COR-L47 (cell line): ENCODE measurements at regions not wholly inside any gene's neighbourhood (a gene's known extent, or its start where the extent isn't known, plus 50 kb on each side); places are given as distances from the start of the nearest gene placed in this dataset.

ENCODE experiments used
- DNase-seq: peaks from one replicate; lab custom pipeline; 2025; lab: John Stamatoyannopoulos, UW

DNA sequence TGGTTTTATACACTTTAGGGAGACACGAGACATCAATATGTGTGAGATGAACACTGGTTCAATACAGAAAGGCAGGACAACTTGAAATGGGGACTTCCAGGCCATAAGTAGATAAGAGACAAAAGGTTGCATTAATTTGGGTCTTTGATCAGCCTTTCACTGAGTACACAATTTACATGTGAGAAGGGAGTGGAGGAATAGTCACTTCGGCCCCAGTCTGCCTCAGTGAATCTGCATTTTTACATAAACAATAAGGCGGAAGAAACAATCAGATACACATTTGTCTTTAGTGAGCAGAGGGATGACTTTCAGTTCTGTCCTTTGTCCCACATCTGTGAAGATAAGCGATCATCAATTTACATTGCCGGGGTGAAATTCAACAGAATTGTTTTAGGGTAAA is 104.3 kb upstream of the ARL4C start:
- no peak for DNase-seq

- no peak for DNase-seq
Measured at GRCh38 chr2:234597576-234597861, 100.6 kb upstream of the ARL4C start.

GRCh38 chr2:234596696-234597575 is 100.1 kb upstream of the ARL4C start:
- DNase-seq = no peak

- no peak for DNase-seq
Measured at GRCh38 chr2:234595829-234596228, 98.9 kb upstream of the ARL4C start.

DNA sequence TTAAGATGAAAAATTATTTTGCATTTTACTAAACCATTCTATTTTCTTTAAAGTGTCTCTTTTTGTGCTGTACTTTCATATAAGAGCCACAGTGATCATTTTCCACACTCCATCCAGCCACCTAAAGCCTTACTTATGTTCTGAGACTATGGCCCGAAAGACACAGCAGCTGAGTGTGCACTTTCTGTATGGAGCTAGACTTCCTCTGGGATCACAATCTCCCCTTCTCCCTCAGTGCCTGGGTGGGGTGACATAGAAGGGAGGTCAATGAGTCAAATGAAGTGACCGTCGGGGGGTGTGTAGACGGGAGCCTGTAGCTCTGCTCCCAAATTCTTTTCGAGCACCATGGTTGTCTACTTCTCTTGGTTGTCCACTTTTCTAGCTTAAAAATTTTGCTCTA is 97.8 kb upstream of the ARL4C start:
- no peak for DNase-seq

DNA sequence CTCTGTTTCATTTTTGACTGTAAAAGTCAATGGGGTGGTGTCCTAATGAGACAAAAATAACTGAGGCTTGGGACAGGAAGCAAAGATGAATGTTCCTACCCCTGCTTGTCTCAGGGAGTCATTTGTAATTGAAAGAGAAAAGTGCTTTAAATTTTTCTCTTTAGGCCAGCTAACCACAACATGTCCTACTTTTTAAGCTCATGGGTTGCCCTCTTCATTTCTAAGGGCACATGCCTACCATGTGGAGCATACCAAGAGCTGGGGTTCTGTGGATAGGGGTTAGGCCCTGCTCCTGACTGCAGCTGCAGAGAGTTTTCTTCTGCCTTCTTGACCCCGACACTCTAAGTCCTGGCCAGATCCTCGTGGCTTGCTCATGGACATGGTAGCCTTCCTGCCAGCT is 96.8 kb upstream of the ARL4C start:
- DNase-seq = no peak

GRCh38 chr2:234592541-234592940 is 95.7 kb upstream of the ARL4C start:
- no peak for DNase-seq

DNA sequence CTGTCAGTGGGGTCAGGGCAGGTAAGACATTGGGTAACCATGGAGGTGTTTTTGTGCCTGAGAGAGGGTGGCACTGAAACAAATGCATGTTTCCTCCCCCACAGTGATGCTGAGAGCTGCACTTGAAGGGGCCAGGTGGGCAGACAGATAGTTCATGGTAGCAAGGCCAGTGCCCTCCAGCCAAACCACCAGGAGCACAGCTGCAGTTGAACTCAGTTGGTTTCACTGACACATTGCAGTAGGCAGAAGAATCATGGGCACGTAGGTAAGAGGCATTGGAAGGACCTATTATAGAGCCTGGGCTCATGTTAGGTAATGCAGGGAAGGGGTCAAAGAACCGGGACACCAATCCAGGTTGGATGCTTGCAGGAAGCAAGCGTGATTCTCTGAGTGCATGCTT is 93.2 kb upstream of the ARL4C start:
- DNase-seq = no peak

DNA sequence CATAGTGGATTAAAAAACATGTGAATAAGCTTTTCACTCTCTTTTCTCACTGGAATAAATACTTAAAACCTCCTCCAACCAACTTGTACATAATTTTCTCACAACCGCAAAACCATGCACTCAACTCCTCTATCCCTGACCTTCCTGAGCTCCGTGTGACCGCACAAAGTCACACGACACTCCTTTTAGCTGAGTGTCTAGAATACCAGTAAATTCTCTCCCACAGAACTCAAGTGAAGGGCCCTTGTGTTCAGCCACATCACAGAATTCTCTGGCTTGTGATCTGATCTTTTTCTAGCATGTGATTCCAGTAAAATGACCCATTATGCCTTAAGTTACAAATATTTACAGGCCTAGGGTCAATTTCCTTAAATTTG is 91.2 kb upstream of the ARL4C start:
- no peak for DNase-seq

DNA sequence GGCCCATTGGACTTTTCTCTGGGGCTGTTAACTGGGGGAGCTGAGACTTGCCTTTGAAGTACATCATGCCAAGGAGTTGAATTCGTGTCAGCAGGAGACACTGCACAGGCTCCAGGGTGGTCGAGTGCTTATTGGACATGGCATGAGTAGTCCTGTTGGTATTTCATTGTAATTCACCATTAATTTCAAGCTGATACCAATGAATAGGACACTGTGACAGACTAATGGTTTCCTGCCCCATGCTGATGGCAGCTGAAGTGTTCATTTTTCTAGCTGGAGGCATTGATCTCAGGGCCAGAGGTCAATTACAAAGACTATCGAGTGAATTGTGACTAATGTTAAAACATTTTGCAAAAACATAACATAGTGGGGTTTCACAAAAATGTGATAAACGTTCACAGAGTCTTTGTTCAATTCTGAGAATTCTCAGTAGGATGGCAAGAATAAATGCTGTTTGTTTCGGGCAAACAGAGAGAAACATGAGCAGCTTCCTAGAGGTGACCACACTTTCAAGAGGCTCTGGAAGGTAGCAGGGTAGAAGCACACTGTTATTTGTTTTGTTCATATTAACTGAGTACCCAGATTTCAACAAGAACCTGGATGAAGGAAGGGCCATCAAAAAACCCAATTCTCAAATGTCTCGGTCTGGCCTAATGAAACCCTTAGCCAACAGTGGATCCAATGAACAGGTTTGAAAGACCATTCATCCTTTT is 90.6 kb upstream of the ARL4C start:
- DNase-seq = no peak

DNA sequence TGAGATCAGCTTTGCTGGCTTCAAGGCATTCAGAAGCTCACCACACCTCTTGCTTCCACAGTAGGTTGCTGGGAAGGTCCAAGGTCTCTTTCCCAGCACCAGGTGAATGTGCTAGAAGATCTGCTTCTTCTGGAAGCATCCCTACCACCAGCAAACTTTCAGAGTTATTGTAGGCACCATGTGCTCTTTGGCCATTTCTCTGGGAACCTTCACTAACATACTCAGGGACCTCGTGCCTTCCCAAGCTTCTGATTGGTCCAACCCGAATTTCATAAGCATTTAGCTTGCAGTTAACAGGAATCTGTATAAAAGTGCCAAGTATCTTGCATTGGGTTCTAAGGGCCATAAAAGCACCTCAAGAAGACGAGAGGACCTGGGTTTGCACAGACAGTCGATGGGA is 86.5 kb upstream of the ARL4C start:
- no peak for DNase-seq

GRCh38 chr2:234580686-234581085 is 83.8 kb upstream of the ARL4C start:
- no peak for DNase-seq

DNA sequence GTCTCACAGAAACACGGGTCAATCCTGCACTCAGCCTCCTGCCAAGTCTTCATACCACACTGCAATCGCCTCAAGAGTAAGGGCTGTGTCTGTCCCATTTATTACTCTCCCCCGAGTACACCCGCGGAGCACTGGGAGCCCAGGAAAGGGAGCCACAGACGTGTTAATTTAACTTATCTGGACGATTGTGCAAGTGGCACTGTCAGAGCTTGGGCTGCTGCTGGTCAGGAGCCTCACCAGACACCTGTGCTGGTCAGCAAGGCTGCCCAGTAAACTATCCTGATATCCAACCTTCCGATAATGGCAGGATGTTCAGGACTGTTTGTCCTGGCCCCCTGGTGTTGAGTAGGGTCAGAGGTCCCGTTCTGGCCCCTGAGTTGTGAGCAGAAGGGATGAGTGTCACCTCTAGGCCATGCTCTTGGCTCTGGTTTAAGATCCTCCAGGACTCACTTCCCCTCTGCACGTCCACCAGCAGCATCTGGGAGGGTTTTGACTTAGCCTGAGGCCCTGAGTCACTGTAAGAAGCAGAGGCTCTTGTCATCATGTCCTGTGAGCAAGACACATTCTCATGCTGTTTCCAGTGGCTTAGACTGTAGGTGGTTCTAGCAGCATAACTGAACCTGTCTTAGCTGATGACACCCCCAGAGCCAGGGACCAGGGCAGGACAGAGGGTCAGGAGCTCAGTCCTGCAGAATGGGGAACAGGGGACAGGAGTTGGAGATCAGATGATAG is 82.5 kb upstream of the ARL4C start:
- DNase-seq = no peak

DNA sequence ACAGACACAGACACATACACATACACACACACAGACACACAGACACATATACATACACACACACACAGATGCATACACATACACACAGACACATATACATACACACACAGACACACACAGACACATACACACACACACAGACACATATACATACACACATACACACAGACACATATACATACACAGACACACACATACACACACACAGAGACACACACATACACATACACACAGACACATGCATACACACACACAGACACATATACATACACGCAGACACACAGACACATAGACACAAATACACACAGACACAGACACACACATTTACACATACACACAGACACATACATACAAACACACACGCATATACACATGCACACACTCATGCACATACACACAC is 81.5 kb upstream of the ARL4C start:
- no peak for DNase-seq

GRCh38 chr2:234577191-234577590 is 80.3 kb upstream of the ARL4C start:
- no peak for DNase-seq

GRCh38 chr2:234571620-234572407 is 74.9 kb upstream of the ARL4C start:
- no peak for DNase-seq

- no peak for DNase-seq
Measured at GRCh38 chr2:234570476-234570875, 73.6 kb upstream of the ARL4C start.

DNA sequence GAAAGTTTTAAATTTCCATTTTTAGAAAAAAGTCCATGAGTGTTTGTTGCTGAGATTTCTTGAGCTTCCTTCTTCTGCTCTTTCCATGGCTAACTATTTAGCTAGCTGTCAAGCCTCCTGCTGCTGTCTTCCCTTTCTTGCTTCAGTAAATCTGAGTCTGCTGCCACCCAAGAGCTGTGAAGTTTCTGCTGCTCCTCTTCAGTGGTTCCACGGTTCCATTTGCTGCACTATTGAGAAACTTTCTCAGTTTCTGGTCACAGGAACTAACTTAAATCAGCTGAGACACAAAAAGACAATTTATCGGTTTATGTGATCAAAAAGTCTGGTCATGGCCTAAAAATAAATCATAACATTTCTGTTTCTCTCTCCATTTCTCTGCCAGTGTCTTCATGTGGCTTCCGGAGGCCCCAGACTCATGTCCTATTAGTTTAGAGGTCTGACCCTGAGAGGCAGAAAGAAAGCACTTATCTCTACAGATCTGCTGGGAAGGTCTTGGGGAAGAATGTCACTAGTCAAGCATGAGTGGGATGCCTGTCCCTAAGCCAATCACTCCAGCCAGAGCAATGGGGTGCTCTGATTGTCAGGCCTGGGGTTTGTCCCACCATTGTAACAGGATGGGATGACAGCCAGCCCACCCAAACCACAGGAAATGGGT is 73.0 kb upstream of the ARL4C start:
- DNase-seq = no peak

- DNase-seq = no peak
Measured at GRCh38 chr2:234566622-234567021, 69.7 kb upstream of the ARL4C start.

DNA sequence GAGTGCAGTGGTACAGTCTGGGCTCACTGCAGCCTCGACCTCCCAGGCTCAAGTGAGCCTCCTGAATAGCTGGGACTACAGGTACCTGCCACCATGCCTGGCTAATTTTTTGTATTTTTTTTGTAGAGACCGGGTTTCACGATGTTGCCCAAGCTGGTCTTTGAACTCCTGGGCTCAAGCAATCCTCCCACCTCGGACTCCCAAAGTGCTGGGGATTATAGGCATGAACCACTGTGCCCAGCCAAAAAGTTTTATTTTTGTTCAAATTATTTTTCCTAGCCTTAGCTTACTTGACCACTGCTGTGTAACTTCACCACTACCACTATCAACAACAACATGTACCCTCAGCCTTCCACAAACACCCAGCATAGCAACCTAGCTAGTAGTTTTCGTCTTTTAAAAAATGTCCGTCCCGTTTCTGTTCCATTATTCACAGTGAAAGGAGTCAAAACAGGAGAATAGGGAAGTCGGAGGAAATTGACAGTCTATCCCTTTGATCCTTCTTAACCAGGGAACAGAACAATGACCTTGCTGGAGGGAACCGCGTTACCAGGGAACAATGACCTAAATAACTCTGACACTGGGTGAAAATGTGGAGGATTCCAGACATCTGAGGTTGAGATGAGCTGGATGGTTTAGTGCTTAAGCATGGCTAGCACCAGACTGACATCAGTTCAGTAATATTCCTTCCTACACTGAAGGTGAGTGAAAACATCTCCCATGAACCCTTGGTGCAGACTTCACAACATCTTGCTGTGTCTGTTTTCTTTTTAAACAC is 69.2 kb upstream of the ARL4C start:
- no peak for DNase-seq

- no peak for DNase-seq
Measured at GRCh38 chr2:234565201-234565600, 68.3 kb upstream of the ARL4C start.
